ENCODE measurements at regions not wholly inside any gene's neighbourhood (a gene's known extent, or its start where the extent isn't known, plus 50 kb on each side); places are given as distances from the start of the nearest gene placed in this dataset.

DNA sequence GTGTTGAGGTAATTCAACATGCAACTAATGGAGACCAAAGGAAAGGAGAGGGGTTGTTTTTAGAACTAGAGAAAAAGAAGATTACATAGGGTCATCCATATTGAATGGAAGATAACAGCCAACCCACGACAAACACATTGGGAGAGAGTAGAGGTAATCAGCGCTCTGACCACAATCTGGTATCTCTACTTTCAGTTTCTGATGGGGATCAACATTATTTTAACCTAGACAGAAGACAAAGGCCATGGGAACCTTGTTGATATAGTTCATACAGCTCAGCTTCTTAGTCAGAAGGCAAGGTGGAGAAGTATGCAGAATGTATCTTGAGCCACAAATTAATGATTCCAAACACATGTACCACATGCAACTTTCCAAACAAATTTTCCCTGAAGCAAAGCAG lies 537.1 kb upstream of the ST8SIA4 start:
- Histone ChIP-seq H3K27ac (replicated peaks) (no peak overlapping the region), H3K4me3 (replicated peaks; ENCODE audit: insufficient read depth, low read length) (no peak overlapping the region), H3K27me3 (ENCODE audit: insufficient read depth, poor library complexity, severe bottlenecking) (no peaks in the 10 kb centered on the region)
- no peak for DNase-seq (ENCODE audit: low read depth in 1 of 2, low spot score in 1 of 2)
- TF ChIP-seq SPI1 (IDR thresholded peaks at IDR 0.05; ENCODE audit: borderline replicate concordance, low read depth) (no peak), GABPA (IDR thresholded peaks at IDR 0.05; ENCODE audit: low read depth) (no peak), POLR2AphosphoS5 (IDR thresholded peaks at IDR 0.05; ENCODE audit: low read depth) (no peak)
- TF ChIP-seq, protein P1, sequence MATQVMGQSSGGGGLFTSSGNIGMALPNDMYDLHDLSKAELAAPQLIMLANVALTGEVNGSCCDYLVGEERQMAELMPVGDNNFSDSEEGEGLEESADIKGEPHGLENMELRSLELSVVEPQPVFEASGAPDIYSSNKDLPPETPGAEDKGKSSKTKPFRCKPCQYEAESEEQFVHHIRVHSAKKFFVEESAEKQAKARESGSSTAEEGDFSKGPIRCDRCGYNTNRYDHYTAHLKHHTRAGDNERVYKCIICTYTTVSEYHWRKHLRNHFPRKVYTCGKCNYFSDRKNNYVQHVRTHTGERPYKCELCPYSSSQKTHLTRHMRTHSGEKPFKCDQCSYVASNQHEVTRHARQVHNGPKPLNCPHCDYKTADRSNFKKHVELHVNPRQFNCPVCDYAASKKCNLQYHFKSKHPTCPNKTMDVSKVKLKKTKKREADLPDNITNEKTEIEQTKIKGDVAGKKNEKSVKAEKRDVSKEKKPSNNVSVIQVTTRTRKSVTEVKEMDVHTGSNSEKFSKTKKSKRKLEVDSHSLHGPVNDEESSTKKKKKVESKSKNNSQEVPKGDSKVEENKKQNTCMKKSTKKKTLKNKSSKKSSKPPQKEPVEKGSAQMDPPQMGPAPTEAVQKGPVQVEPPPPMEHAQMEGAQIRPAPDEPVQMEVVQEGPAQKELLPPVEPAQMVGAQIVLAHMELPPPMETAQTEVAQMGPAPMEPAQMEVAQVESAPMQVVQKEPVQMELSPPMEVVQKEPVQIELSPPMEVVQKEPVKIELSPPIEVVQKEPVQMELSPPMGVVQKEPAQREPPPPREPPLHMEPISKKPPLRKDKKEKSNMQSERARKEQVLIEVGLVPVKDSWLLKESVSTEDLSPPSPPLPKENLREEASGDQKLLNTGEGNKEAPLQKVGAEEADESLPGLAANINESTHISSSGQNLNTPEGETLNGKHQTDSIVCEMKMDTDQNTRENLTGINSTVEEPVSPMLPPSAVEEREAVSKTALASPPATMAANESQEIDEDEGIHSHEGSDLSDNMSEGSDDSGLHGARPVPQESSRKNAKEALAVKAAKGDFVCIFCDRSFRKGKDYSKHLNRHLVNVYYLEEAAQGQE (IDR thresholded peaks at IDR 0.05; ENCODE audit: insufficient replicate concordance, low read depth), result no peak
- TF ChIP-seq, protein P2, sequence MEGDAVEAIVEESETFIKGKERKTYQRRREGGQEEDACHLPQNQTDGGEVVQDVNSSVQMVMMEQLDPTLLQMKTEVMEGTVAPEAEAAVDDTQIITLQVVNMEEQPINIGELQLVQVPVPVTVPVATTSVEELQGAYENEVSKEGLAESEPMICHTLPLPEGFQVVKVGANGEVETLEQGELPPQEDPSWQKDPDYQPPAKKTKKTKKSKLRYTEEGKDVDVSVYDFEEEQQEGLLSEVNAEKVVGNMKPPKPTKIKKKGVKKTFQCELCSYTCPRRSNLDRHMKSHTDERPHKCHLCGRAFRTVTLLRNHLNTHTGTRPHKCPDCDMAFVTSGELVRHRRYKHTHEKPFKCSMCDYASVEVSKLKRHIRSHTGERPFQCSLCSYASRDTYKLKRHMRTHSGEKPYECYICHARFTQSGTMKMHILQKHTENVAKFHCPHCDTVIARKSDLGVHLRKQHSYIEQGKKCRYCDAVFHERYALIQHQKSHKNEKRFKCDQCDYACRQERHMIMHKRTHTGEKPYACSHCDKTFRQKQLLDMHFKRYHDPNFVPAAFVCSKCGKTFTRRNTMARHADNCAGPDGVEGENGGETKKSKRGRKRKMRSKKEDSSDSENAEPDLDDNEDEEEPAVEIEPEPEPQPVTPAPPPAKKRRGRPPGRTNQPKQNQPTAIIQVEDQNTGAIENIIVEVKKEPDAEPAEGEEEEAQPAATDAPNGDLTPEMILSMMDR (IDR thresholded peaks at IDR 0.05; ENCODE audit: insufficient read depth, low read length), result no peak

- Histone ChIP-seq H3K27ac (replicated peaks) (no peak overlapping the region), H3K4me3 (replicated peaks; ENCODE audit: insufficient read depth, low read length) (no peak overlapping the region), H3K27me3 (ENCODE audit: insufficient read depth, poor library complexity, severe bottlenecking) (no peaks in the 10 kb centered on the region)
- DNase-seq (ENCODE audit: low read depth in 1 of 2, low spot score in 1 of 2), result no peak
- no peak for TF ChIP-seq POLR2AphosphoS5 (IDR thresholded peaks at IDR 0.05; ENCODE audit: low read depth)
Measured at GRCh38 chr5:101437351-101437750, 534.3 kb upstream of the ST8SIA4 start.

- TF ChIP-seq, protein P2 (IDR thresholded peaks at IDR 0.05; ENCODE audit: insufficient read depth, low read length), result no peak
- TF ChIP-seq POLR2AphosphoS5 (IDR thresholded peaks at IDR 0.05; ENCODE audit: low read depth), result no peak
- TF ChIP-seq, protein P1 (IDR thresholded peaks at IDR 0.05; ENCODE audit: insufficient replicate concordance, low read depth), result no peak
- no peak for TF ChIP-seq GABPA (IDR thresholded peaks at IDR 0.05; ENCODE audit: low read depth)
- TF ChIP-seq SPI1 (IDR thresholded peaks at IDR 0.05; ENCODE audit: borderline replicate concordance, low read depth), result no peak
- Histone ChIP-seq H3K27ac (replicated peaks) (no peak overlapping the region), H3K27me3 (ENCODE audit: insufficient read depth, poor library complexity, severe bottlenecking) (no peaks in the 10 kb centered on the region), H3K4me3 (replicated peaks; ENCODE audit: insufficient read depth, low read length) (no peak overlapping the region)
- no peak for DNase-seq (ENCODE audit: low read depth in 1 of 2, low spot score in 1 of 2)
Measured at GRCh38 chr5:101435768-101436167, 532.7 kb upstream of the ST8SIA4 start.

DNA sequence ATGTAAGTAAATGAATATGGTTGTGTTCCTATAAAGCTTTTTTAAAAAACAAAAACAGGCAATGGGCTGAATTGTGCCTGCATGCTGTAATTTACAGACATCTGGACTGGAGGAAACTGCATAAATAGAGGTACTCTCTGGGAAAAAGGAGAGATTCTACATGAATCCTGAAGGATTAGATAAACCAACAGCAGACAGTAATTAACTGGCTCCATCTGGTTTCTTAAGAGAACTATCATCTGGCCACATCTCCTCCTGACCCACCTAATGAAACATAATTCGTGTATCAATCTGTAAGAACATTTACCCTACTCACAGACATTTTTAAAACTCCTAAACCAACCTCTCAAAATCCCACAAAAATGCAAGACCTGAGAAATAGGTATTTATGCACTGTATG lies 528.1 kb upstream of the ST8SIA4 start:
- Histone ChIP-seq H3K27ac (replicated peaks) (no peak overlapping the region), H3K4me3 (replicated peaks; ENCODE audit: insufficient read depth, low read length) (no peak overlapping the region), H3K27me3 (ENCODE audit: insufficient read depth, poor library complexity, severe bottlenecking) (no peaks in the 10 kb centered on the region)
- no peak for DNase-seq (ENCODE audit: low read depth in 1 of 2, low spot score in 1 of 2)
- no peak for TF ChIP-seq GABPA (IDR thresholded peaks at IDR 0.05; ENCODE audit: low read depth)

GRCh38 chr5:101430551-101430950 lies 527.5 kb upstream of the ST8SIA4 start:
- DNase-seq (ENCODE audit: low read depth in 1 of 2, low spot score in 1 of 2), result no peak
- no peaks in the 10 kb centered on the region for H3K27me3 ChIP-seq (ENCODE audit: insufficient read depth, poor library complexity, severe bottlenecking)
- H3K27ac ChIP-seq (replicated peaks), result no peak overlapping the region
- no peak for TF ChIP-seq GABPA (IDR thresholded peaks at IDR 0.05; ENCODE audit: low read depth)
- H3K4me3 ChIP-seq (replicated peaks; ENCODE audit: insufficient read depth, low read length), result no peak overlapping the region
